ENCODE measurements at regions not wholly inside any gene's neighbourhood (a gene's known extent, or its start where the extent isn't known, plus 50 kb on each side); places are given as distances from the start of the nearest gene placed in this dataset.

DNA sequence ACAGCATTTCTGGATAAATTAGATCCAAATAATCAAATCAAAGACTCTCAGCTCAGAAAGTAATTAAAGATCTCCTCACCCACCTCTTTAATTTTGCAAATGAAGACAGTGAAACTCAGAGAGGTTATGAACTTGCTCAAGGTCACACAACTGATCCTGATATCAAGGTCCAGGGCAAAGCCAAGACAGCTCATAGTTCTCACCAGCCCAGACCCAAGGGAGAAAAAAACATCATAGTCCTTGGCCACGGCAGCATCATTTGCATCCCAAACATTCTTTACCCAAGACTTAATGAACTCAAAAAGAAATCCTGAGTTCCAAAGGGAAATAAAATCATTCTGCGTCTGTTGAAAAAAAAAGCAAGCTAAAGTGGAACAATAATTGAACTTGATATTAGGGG is 112.1 kb downstream of the DAD1 start:
- DNase-seq = no peak

- DNase-seq = no peak
These were observed 112.8 kb downstream of the DAD1 start for GRCh38 chr14:22476005-22476751.

DNA sequence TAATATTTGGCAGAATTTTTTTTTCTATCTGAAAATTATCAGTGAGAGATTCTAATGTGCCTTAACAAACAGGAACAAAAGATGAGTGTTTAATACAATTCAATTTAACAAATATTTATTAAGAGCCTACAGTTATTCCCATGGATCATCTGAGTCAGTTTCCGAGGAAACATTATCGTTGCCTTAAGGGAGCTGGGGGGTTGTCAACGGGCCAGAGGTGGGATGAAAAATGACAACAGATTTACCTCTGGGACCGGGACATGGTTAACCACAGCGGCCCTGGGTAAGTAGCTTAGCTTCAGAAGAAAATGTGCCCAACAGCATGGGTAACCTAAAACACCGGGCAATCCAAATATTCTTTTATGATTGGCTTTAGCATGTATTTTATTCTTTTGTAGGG is 113.6 kb downstream of the DAD1 start:
- DNase-seq = no peak

- peak in 1 of 2 experiments; percentile 19 for DNase-seq
These were observed 114.2 kb downstream of the DAD1 start for GRCh38 chr14:22474730-22475351.

DNA sequence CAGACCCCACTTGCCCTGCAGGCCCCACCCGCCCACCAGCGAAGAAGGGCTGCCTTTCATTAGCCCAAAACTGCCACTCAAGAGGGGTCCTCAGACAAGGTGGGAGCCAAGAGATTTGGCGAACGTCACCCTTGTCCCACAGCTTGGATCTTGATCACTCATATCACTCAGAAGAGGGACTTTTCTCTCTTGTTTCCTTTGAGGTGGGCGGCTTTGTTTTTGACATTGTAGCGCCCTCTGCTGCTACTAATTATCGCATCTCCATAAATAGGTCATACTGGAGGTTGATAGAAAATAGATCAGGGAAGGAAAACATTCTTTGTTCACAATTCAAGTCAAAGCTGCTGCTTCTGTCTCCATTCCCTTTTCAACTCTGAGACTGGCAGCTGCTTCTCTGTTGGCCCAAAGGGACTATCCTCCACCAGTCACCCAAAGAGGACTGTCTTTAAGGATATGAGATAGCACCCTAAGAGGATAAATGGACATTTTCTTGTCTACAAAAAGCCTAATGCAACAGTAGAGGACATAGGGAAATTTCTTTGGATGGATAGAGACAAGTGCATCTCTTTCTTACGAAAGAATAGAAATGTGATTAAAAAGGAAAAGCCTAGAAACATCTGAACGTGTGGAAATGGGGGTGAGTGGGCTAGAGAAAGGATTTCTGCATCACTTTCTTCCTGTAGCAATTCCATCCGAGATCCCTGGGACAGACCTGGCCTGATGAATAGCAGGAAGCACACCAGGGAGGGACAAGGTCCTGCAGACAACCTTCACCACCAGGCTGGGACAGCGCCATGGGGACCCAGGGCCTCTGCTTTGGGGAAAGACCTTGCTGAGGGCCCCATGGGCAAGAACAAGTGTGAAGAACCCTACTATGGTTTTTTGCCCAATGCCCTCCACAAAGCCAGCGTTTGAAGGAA is 115.8 kb downstream of the DAD1 start:
- peak; percentile 54 to 87 for DNase-seq

GRCh38 chr14:22472466-22472865 is 116.6 kb downstream of the DAD1 start:
- peak; percentile 21 to 83 for DNase-seq

GRCh38 chr14:22471545-22472121 is 117.4 kb downstream of the DAD1 start:
- peak; percentile 90 to 95 for DNase-seq

- no peak for DNase-seq
These were observed 119.3 kb downstream of the DAD1 start for GRCh38 chr14:22469538-22470303.

DNA sequence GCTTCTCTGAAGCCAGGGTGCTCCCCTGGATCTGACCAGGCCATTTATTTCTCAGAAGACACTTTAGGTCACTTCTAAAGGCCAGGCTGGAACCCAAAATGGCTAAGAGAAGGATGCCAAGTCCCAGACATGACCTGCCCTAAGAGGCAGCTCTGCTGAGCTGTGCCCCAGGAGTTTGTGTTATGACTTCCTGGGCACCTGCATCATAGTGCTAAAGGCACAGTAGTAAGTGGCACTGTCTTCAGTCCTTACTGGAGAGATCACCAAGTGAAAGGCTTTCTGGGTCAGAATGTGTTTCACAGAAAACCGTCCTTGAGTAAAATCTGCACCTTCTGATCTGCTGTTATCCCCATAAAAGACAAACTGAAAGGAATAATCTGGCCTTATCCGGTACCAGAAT is 120.2 kb downstream of the DAD1 start:
- no peak for DNase-seq

GRCh38 chr14:22466491-22466890 is 122.5 kb downstream of the DAD1 start:
- DNase-seq = no peak

DNA sequence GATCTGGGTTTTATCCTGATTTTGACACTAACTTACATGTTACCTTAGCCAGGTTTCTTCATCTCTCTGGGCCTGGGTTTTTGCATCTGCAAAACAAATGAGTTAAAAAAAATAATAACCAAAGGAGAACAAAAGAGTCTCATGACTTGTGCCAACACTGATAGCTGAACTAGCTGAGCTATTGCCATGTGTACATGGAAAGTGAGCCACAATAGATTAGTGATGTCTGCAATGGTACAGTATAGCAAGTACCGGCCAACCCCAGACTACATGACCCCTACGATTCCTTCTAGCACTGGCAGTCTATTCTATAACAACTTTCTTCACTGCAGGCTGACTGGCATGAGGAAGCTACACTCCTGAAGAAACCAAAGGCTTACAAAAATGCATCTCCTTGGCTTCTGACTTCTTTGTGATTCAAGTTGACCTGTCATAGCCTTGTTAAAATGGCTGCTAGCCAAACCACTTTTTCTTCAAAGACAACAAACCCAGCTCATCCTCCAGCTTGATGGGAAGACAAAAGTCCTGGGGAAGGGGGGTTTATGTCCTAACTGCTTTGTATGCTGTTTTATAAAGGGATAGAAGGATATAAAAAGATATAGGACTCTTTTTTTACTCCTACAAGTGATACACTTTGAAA is 123.7 kb downstream of the DAD1 start:
- DNase-seq = no peak

DNA sequence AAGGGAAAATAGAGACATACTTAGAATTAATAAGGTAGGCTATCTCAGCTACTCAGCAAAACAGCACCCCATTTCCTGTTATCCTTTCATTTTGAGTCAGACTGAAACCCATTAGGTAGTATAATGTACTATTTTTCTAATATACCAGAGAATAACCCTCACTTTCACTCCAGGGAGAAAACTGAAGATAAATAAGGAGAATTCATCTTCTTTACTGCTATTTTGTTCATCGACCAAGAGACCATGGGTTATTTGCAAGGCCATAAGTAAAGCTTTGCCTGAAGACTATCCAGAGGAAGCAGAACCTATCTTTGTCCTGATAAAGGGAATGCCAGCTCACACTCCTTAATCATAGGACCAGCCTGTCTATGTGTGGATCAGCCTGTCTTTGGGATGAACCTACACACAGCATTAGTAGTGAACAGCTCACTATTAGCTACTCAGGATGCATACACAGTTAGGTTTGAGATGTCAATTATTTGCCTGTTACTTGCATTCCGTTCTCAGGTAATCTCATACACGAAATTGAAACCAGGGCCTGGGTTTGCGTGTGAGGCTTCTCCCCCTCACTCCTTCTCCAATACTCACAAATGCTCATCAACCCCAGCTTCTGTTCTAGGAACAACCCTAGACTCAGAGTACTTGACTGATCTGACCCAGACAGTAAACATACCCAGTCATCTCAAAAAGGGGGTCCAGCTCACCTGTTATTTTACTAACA is 124.4 kb downstream of the DAD1 start:
- DNase-seq = no peak

GRCh38 chr14:22463763-22464173 is 125.3 kb downstream of the DAD1 start:
- no peak for DNase-seq

- no peak for DNase-seq
These were observed 126.1 kb downstream of the DAD1 start for GRCh38 chr14:22462923-22463322.

DNA sequence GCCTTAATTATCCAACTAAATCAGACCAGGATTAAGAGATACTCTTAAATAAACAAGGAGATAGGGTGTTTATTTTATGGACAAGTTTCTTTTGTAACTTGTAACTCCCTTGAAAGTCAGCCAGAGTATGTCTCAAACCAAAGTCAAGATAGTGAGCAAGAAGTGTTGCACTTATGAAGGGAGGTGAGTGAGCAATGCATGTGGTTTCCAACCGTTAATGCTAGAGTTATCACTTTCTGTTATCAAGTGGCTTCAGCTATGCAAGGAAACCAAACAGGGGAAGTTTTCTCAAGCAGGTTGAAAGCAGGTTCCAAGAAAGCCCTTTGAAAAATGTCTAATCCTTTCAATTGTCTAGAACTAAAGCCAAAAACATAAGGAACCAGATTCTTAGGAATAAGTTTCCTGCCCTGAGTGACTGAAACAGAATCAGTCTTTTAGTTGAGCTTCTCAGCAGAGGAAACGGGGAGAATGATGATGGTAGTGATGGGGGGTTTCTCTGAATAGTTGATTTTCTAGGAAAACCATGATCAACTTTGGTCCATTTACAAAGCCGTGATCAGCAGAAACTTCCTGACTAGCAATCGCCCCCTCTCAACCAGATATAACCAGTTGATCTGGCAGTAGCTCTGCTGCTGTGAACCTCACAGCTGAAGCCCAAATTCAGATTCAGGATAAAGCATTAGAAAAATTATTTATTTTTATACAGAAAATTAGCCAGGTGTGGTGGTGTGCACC is 128.4 kb downstream of the DAD1 start:
- DNase-seq = no peak

GRCh38 chr14:22458737-22459136 is 130.3 kb downstream of the DAD1 start:
- DNase-seq = no peak

- no peak for DNase-seq
These were observed 131.9 kb downstream of the DAD1 start for GRCh38 chr14:22456998-22457594.

DNA sequence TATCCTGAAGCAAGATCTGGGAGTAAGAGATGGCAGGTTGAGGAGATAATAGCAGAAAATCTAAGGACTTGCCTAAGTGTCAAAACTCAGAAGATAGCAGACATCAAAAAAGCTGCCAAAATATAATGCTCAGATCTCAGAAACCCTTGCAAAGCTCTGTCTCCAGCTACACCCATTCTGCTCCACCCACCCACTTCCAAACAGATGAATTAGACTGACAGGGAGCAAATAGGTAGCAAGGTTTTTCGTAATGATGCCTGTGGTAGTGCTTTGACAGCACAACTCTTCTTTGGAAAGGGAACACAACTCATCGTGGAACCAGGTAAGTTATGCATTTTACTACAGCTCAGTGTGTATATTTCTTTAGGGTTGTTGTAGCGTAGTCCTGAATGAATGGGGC is 132.6 kb downstream of the DAD1 start:
- DNase-seq = no peak

DNA sequence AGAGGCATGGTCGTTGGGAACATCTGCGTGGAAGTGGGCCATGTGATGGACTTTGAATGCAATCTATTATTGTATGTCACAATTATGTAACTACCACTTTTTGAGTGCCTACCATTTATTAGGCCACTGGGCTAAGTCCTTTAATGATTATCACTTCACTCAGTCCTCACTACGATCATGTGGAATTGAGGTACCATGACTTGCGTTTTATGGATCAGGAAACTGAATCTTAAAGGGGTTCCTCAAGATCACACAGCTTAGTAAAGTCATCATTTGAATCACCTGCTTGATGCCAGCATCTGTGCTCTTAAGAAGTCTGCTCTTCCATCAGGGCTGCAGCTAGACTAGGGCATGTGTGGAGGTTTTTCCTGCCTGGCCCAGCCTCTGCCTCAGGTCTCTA is 136.7 kb downstream of the DAD1 start:
- no peak for DNase-seq

GRCh38 chr14:22450266-22450665 is 138.8 kb downstream of the DAD1 start:
- DNase-seq = no peak

All from NCI-H524 (cell line).